Smooth muscle cell (in vitro differentiated cells): ENCODE measurements at regions not wholly inside any gene's neighbourhood (a gene's known extent, or its start where the extent isn't known, plus 50 kb on each side); places are given as distances from the start of the nearest gene placed in this dataset.

ENCODE experiments used
- DNase-seq: peaks from one replicate; lab custom pipeline; 2025; ENCODE audit not compliant: unreplicated experiment; lab: John Stamatoyannopoulos, UW
- H2AFZ ChIP-seq: fragments of 200-600 bp; sonication (generic); 2 replicates; pipeline ENCODE4 v1.6.0; 2016; ENCODE audit warnings: antibody characterized with exemption, low read depth, mild to moderate bottlenecking
- H3F3A ChIP-seq: fragments of 200-600 bp; sonication (generic); 2 replicates; pipeline ENCODE4 v1.6.0; 2017; ENCODE audit warnings: antibody characterized with exemption, low read depth
- H3K27ac ChIP-seq: fragments of 200-600 bp; sonication (generic); 2 replicates; pipeline ENCODE4 v1.5.1; 2016; ENCODE audit warnings: low read depth, mild to moderate bottlenecking
- H3K27me3 ChIP-seq: fragments of 200-600 bp; sonication (generic); 2 replicates; pipeline ENCODE4 v1.6.1; 2016; ENCODE audit warnings: low read depth, mild to moderate bottlenecking
- H3K36me3 ChIP-seq: fragments of 200-600 bp; sonication (generic); 2 replicates; pipeline ENCODE4 v1.5.1; 2016; ENCODE audit warnings: low read depth
- H3K4me1 ChIP-seq: fragments of 200-600 bp; sonication (generic); 2 replicates; pipeline ENCODE4 v1.5.1; 2016; ENCODE audit warnings: low read depth
- H3K4me2 ChIP-seq: fragments of 200-600 bp; sonication (generic); 2 replicates; pipeline ENCODE4 v1.6.0; 2016; ENCODE audit warnings: mild to moderate bottlenecking
- H3K4me3 ChIP-seq: fragments of 200-600 bp; sonication (generic); 2 replicates; pipeline ENCODE4 v1.5.1; 2016; ENCODE audit warnings: mild to moderate bottlenecking
- H3K79me2 ChIP-seq: fragments of 200-600 bp; sonication (generic); 2 replicates; pipeline ENCODE4 v1.6.0; 2016; ENCODE audit warnings: low read depth, mild to moderate bottlenecking
- H3K9ac ChIP-seq: fragments of 200-600 bp; sonication (generic); 2 replicates; pipeline ENCODE4 v1.6.0; 2016; ENCODE audit warnings: low read depth
- H3K9me3 ChIP-seq: fragments of 200-600 bp; sonication (generic); replicated peaks from 2 replicates; pipeline ENCODE4 v1.5.1; 2016; ENCODE audit warnings: low read depth
- H4K20me1 ChIP-seq: fragments of 200-600 bp; sonication (generic); 2 replicates; pipeline ENCODE4 v1.6.0; 2016; ENCODE audit warnings: low read depth
- WGBS: methylation state at CpG from one replicate; pipeline ENCODE4 v1.1.7; 2016; ENCODE audit warnings: low lambda C conversion rate; 5-methylcytosine and 5-hydroxymethylcytosine counted together
- TF ChIP-seq, protein P1 (sequence below): fragments of 200-600 bp; sonication (generic); IDR thresholded peaks from 2 replicates; pipeline ENCODE4 v1.5.1; 2017; ENCODE audit warnings: borderline replicate concordance, mild to moderate bottlenecking, antibody characterized with exemption; ENCODE audit not compliant: insufficient read depth, poor library complexity, severe bottlenecking

DNA sequence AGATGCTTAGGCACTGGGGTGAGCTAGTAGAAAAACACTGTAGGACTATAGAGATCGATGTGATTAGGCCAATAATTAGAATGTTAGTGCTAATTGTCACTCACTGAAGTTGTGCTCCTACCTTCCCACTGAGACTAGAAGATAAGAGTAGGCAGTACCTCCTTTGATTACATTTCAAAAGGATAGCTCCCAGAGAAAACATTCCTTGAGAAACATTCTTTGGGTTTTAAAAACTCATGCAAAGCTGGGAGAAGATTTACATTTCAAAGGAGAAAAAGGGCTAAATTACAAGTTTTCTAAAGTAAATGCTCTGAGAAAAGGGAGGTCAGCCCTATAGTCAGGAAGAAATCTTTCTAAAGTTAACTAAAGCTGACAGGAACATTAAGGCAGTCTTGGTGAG lies 860.3 kb upstream of the NDST4 start:
- H2AFZ ChIP-seq, result no peak overlapping the region
- no peaks in the 10 kb centered on the region for H3K79me2 ChIP-seq
- no peak overlapping the region for H3K9ac ChIP-seq
- no peaks in the 10 kb centered on the region for H3K27me3 ChIP-seq
- H3K4me1 ChIP-seq, result peaks cover 29% of the 10 kb centered on the region
- 0% methylated on average over 1 of the region's 1 CpG for whole genome bisulfite sequencing
- H3K4me2 ChIP-seq, result no peak overlapping the region
- no peaks in the 10 kb centered on the region for H4K20me1 ChIP-seq
- no peaks in the 10 kb centered on the region for H3K36me3 ChIP-seq
- H3K9me3 ChIP-seq, result no peaks in the 10 kb centered on the region
- TF ChIP-seq, protein P1, sequence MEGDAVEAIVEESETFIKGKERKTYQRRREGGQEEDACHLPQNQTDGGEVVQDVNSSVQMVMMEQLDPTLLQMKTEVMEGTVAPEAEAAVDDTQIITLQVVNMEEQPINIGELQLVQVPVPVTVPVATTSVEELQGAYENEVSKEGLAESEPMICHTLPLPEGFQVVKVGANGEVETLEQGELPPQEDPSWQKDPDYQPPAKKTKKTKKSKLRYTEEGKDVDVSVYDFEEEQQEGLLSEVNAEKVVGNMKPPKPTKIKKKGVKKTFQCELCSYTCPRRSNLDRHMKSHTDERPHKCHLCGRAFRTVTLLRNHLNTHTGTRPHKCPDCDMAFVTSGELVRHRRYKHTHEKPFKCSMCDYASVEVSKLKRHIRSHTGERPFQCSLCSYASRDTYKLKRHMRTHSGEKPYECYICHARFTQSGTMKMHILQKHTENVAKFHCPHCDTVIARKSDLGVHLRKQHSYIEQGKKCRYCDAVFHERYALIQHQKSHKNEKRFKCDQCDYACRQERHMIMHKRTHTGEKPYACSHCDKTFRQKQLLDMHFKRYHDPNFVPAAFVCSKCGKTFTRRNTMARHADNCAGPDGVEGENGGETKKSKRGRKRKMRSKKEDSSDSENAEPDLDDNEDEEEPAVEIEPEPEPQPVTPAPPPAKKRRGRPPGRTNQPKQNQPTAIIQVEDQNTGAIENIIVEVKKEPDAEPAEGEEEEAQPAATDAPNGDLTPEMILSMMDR, result no peak
- no peaks in the 10 kb centered on the region for H3F3A ChIP-seq
- H3K27ac ChIP-seq, result no peak overlapping the region
- H3K4me3 ChIP-seq, result no peak overlapping the region
- DNase-seq, result no peak

DNA sequence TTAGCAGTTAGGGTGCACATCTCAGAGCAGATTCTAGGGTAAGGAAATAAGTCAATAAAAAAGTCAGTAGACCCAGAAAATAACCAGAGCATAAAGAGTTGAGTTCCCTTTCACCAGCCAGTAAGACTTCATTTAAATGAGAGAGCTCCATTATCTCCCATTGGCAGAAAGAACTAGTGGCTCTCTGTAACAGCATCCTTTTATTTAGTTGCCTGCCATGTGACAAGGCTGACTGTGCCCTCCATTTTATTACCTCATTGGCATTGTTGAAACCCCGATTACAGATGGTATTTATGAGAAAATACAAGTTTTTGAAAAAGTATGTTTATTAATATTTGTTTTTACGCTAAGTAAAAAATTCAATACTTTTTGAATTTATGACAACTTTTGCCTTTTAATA lies 859.5 kb upstream of the NDST4 start:
- DNase-seq, result no peak
- Histone ChIP-seq H3K4me3 (no peak overlapping the region), H3F3A (no peaks in the 10 kb centered on the region), H3K4me1 (peaks cover 29% of the 10 kb centered on the region), H3K9me3 (no peaks in the 10 kb centered on the region), H3K9ac (no peak overlapping the region), H4K20me1 (no peaks in the 10 kb centered on the region), H3K4me2 (no peak overlapping the region), H3K27ac (no peak overlapping the region), H3K79me2 (no peaks in the 10 kb centered on the region), H2AFZ (no peak overlapping the region), H3K36me3 (no peaks in the 10 kb centered on the region), H3K27me3 (no peaks in the 10 kb centered on the region)
- 59% methylated on average over 2 of the region's 2 CpGs for WGBS
- TF ChIP-seq, protein P1, result no peak

- no peaks in the 10 kb centered on the region for H3K79me2 ChIP-seq
- no peaks in the 10 kb centered on the region for H3K36me3 ChIP-seq
- no peak overlapping the region for H3K4me2 ChIP-seq
- no peak overlapping the region for H3K4me3 ChIP-seq
- H3F3A ChIP-seq, result no peaks in the 10 kb centered on the region
- no peak overlapping the region for H3K27ac ChIP-seq
- no peaks in the 10 kb centered on the region for H3K27me3 ChIP-seq
- H2AFZ ChIP-seq, result no peak overlapping the region
- DNase-seq, result no peak
- H3K9ac ChIP-seq, result no peak overlapping the region
- peaks cover 29% of the 10 kb centered on the region for H3K4me1 ChIP-seq
- TF ChIP-seq, protein P1, result no peak
- 94% methylated on average over 2 of the region's 2 CpGs for WGBS
- H4K20me1 ChIP-seq, result no peaks in the 10 kb centered on the region
- H3K9me3 ChIP-seq, result no peaks in the 10 kb centered on the region
Measured at GRCh38 chr4:115970859-115971258, 857.4 kb upstream of the NDST4 start.

DNA sequence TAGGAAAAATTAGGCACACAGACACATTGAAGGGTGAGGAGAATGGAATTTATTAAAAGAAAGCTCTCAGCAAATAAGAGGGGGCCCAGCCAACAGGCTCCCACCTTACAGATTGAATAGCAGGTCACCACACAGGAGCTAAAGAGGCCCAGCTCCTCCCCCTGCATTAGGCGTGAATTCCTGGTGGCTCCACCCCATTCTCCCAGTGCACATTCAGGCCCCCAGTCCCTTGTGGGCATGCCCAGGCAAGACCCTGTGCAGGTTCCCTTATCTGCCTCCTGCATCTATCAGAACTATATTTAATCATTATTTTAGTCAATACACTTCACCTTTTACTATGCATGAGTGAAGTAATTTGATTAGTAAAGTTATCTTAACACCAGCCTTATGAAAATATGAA lies 856.3 kb upstream of the NDST4 start:
- Histone ChIP-seq H3K9me3 (no peaks in the 10 kb centered on the region), H3K79me2 (no peaks in the 10 kb centered on the region), H2AFZ (peak overlapping the region; percentile 27), H3F3A (no peaks in the 10 kb centered on the region), H3K36me3 (no peaks in the 10 kb centered on the region), H3K27me3 (no peaks in the 10 kb centered on the region), H3K4me1 (peaks cover 23% of the 10 kb centered on the region), H3K4me3 (no peak overlapping the region), H3K27ac (no peak overlapping the region), H4K20me1 (no peaks in the 10 kb centered on the region), H3K4me2 (no peak overlapping the region), H3K9ac (no peak overlapping the region)
- WGBS, result 60% methylated on average over 1 of the region's 1 CpG
- no peak for DNase-seq
- TF ChIP-seq, protein P1, result no peak
